IMR-90 (cell line): ENCODE measurements at regions not wholly inside any gene's neighbourhood (a gene's known extent, or its start where the extent isn't known, plus 50 kb on each side); places are given as distances from the start of the nearest gene placed in this dataset.

ENCODE experiments used
- ATAC-seq: fragments of 200-7000 bp; cut with Tn5 transposase; 2 replicates; pipeline ENCODE4 v1.9.1; 2020; ENCODE audit warnings: low read depth, mild to moderate bottlenecking, moderate library complexity
- BruUV-seq: library from RNA; stranded (reverse); fragments of 400-500 nt; replicated peaks from 2 replicates; lab custom pipeline; 2021; lab: Mats Ljungman, UMichigan
- CTCF ChIA-PET: fragments of 300-600 bp; formaldehyde crosslinking; extraction: SDS; loops from one replicate; lab custom pipeline; 2021; ENCODE audit warnings: antibody characterized with exemption; lab: Yijun Ruan, JAX
- POLR2A ChIA-PET: fragments of 300-600 bp; sonication (Branson Sonifier 250); formaldehyde crosslinking; loops from one replicate; lab custom pipeline; 2022; ENCODE audit warnings: antibody characterized with exemption; ENCODE audit not compliant: unreplicated experiment; lab: Charles Lee
- DNase-seq: peaks from one replicate; pipeline ENCODE4 v3.0.0; 2013
- H2AFZ ChIP-seq: replicated peaks from 2 replicates; pipeline ENCODE3; 2013; ENCODE audit warnings: low read length, mild to moderate bottlenecking; ENCODE audit not compliant: poor library complexity
- H2AK5ac ChIP-seq: 2 replicates; pipeline ENCODE4 v1.6.1; 2013; ENCODE audit warnings: low read depth, low read length, inconsistent platforms
- H2AK9ac ChIP-seq: replicated peaks from 2 replicates; pipeline ENCODE3; 2013; ENCODE audit warnings: mild to moderate bottlenecking, low read depth, low read length, moderate library complexity; ENCODE audit not compliant: poor library complexity
- H2BK120ac ChIP-seq: 2 replicates; pipeline ENCODE4 v1.6.1; 2013; ENCODE audit warnings: low read depth, low read length, inconsistent platforms
- H2BK15ac ChIP-seq: 3 replicates; pipeline ENCODE4 v1.6.1; 2013; ENCODE audit warnings: low read depth, low read length, inconsistent platforms
- H2BK20ac ChIP-seq: 2 replicates; pipeline ENCODE4 v1.6.1; 2013; ENCODE audit warnings: low read depth, mild to moderate bottlenecking, inconsistent platforms, low read length, moderate library complexity
- H2BK5ac ChIP-seq: 2 replicates; pipeline ENCODE4 v1.6.1; 2013; ENCODE audit warnings: mild to moderate bottlenecking, low read depth, low read length, inconsistent platforms; ENCODE audit not compliant: poor library complexity, severe bottlenecking
- H3K14ac ChIP-seq: replicated peaks from 2 replicates; pipeline ENCODE4 v1.6.1; 2013; ENCODE audit warnings: low read depth, low read length, inconsistent platforms
- H3K18ac ChIP-seq: 2 replicates; pipeline ENCODE4 v1.6.1; 2013; ENCODE audit warnings: low read depth, low read length, control low read depth
- H3K23ac ChIP-seq: 2 replicates; pipeline ENCODE4 v1.6.1; 2013; ENCODE audit warnings: low read depth, low read length, inconsistent platforms
- H3K27ac ChIP-seq: 2 replicates; pipeline ENCODE4 v1.5.1; 2013; ENCODE audit warnings: mild to moderate bottlenecking, control low read depth, low read length; ENCODE audit not compliant: insufficient read depth
- H3K27me3 ChIP-seq: 2 replicates; pipeline ENCODE4 v1.6.1; 2013; ENCODE audit warnings: low read length; ENCODE audit not compliant: control insufficient read depth, insufficient read depth
- H3K36me3 ChIP-seq: 2 replicates; pipeline ENCODE4 v1.6.1; 2013; ENCODE audit warnings: low read length, mixed read lengths; ENCODE audit not compliant: control insufficient read depth, insufficient read depth
- H3K4ac ChIP-seq: 2 replicates; pipeline ENCODE4 v1.6.1; 2013; ENCODE audit warnings: low read depth, low read length, inconsistent platforms
- H3K4me1 ChIP-seq: 2 replicates; pipeline ENCODE4 v1.6.1; 2013; ENCODE audit warnings: low read length, mixed read lengths; ENCODE audit not compliant: control insufficient read depth, insufficient read depth
- H3K4me2 ChIP-seq: 2 replicates; pipeline ENCODE4 v1.6.1; 2013; ENCODE audit warnings: low read depth, mild to moderate bottlenecking, control low read depth, low read length, moderate library complexity
- H3K4me3 ChIP-seq: 2 replicates; pipeline ENCODE4 v1.5.1; 2013; ENCODE audit warnings: low read depth, mild to moderate bottlenecking, control low read depth, low read length, moderate library complexity; ENCODE audit not compliant: insufficient read depth
- H3K56ac ChIP-seq: 2 replicates; pipeline ENCODE4 v1.6.1; 2013; ENCODE audit warnings: low read length, inconsistent platforms; ENCODE audit not compliant: insufficient read depth; ENCODE audit errors: extremely low read depth
- H3K79me1 ChIP-seq, 2 experiments: 2 replicates each; pipeline ENCODE4 v1.6.1; 2013; ENCODE audit warnings: low read length in 2 of 2, inconsistent platforms in 1 of 2, low read depth in 1 of 2
- H3K9ac ChIP-seq: 2 replicates; pipeline ENCODE4 v1.6.1; 2013; ENCODE audit warnings: low read depth, low read length, control low read depth
- H3K9me1 ChIP-seq: 2 replicates; pipeline ENCODE4 v1.6.1; 2013; ENCODE audit warnings: low read length, inconsistent platforms; ENCODE audit not compliant: insufficient read depth
- H3K9me3 ChIP-seq: 2 replicates; pipeline ENCODE4 v1.6.1; 2013; ENCODE audit warnings: low read length; ENCODE audit not compliant: control insufficient read depth, insufficient read depth
- H4K20me1 ChIP-seq: 2 replicates; pipeline ENCODE4 v1.6.1; 2013; ENCODE audit warnings: low read length, inconsistent platforms; ENCODE audit not compliant: insufficient read depth
- H4K5ac ChIP-seq: 2 replicates; pipeline ENCODE4 v1.6.1; 2013; ENCODE audit warnings: mild to moderate bottlenecking, low read depth, low read length, control low read depth
- H4K8ac ChIP-seq, 2 experiments: 2 replicates each; pipeline ENCODE4 v1.6.1; 2013; ENCODE audit warnings: low read depth in 2 of 2, low read length in 2 of 2, control low read depth in 1 of 2, inconsistent platforms in 1 of 2
- H4K91ac ChIP-seq: 2 replicates; pipeline ENCODE4 v1.6.1; 2013; ENCODE audit warnings: low read depth, low read length, inconsistent platforms; ENCODE audit not compliant: insufficient read depth
- CEBPB ChIP-seq: IDR thresholded peaks from 2 replicates; pipeline ENCODE4 v1.6.1; 2012; ENCODE audit warnings: low read depth, low read length, improper control_type of control experiment
- CHD1 ChIP-seq: IDR thresholded peaks from 2 replicates; pipeline ENCODE4 v1.6.1; 2012; ENCODE audit warnings: low read depth, low read length, improper control_type of control experiment
- FOS ChIP-seq: fragments of 150-350 bp; IDR thresholded peaks from 2 replicates; pipeline ENCODE4 v1.6.1; 2016; ENCODE audit warnings: low read depth, low read length
- MAFK ChIP-seq: IDR thresholded peaks from 2 replicates; pipeline ENCODE4 v1.6.1; 2012; ENCODE audit warnings: low read depth, low read length, improper control_type of control experiment
- MAZ ChIP-seq: IDR thresholded peaks from 2 replicates; pipeline ENCODE4 v1.6.1; 2012; ENCODE audit warnings: low read depth, mild to moderate bottlenecking, low read length, improper control_type of control experiment, moderate library complexity, borderline replicate concordance
- MXI1 ChIP-seq: IDR thresholded peaks from 2 replicates; pipeline ENCODE4 v1.6.1; 2012; ENCODE audit warnings: low read depth, mild to moderate bottlenecking, low read length, moderate library complexity, borderline replicate concordance
- NFE2L2 ChIP-seq: fragments of 150-350 bp; IDR thresholded peaks from 2 replicates; pipeline ENCODE4 v1.6.1; 2016; ENCODE audit warnings: low read depth, mild to moderate bottlenecking, low read length
- POLR2A ChIP-seq: IDR thresholded peaks from 2 replicates; pipeline ENCODE4 v1.6.1; 2012; ENCODE audit warnings: mild to moderate bottlenecking, low read depth, low read length
- RAD21 ChIP-seq: IDR thresholded peaks from 2 replicates; pipeline ENCODE4 v1.6.1; 2012; ENCODE audit warnings: low read length, improper control_type of control experiment
- RCOR1 ChIP-seq: IDR thresholded peaks from 2 replicates; pipeline ENCODE4 v1.6.1; 2012; ENCODE audit warnings: mild to moderate bottlenecking, low read length, improper control_type of control experiment; ENCODE audit not compliant: insufficient replicate concordance
- RFX5 ChIP-seq: IDR thresholded peaks from 2 replicates; pipeline ENCODE4 v1.8.0; 2012; ENCODE audit warnings: low read depth, mild to moderate bottlenecking, low read length, moderate library complexity
- WGBS, 2 experiments: methylation state at CpG; one replicate each; pipeline versions ENCODE4 v1.1.5 to v1.1.7; 2013; ENCODE audit warnings: missing lambda C conversion rate in 2 of 2; ENCODE audit not compliant: insufficient read length in 1 of 2; ENCODE audit errors: extremely low coverage in 2 of 2; 5-methylcytosine and 5-hydroxymethylcytosine counted together
- dilution Hi-C: fragments of 300-500 bp; cut with HindIII; formaldehyde crosslinking; loops from one replicate; pipeline ENCODE4 v1.14.3; 2018; ENCODE audit warnings: low sequenced_read_pairs; ENCODE audit not compliant: unreplicated experiment
- in situ Hi-C: fragments of 300-500 bp; cut with MboI; formaldehyde crosslinking; loops from 3 replicates; pipeline ENCODE4 v1.14.3; 2019; ENCODE audit warnings: low sequenced_read_pairs, inconsistent platforms, mixed read lengths
- intact Hi-C: fragments of 100-400 bp; cut with micrococcal nuclease; formaldehyde crosslinking; loops from 2 replicates; pipeline ENCODE4 v1.10.0; 2022
- TF ChIP-seq, protein P1 (sequence below): fragments of 150-350 bp; IDR thresholded peaks from 2 replicates; pipeline ENCODE4 v1.6.1; 2017; ENCODE audit warnings: mild to moderate bottlenecking, antibody characterized with exemption, low read length, low read depth
- TF ChIP-seq, protein P2 (sequence below): conservative IDR thresholded peaks from 2 replicates; pipeline ENCODE4 v1.5.1; 2012; ENCODE audit warnings: mild to moderate bottlenecking, low read depth, low read length, improper control_type of control experiment
- TF ChIP-seq, protein P3 (sequence below): fragments of 150-350 bp; IDR thresholded peaks from 2 replicates; pipeline ENCODE4 v1.6.1; 2016; ENCODE audit warnings: low read depth, mild to moderate bottlenecking, low read length, moderate library complexity, borderline replicate concordance

DNA sequence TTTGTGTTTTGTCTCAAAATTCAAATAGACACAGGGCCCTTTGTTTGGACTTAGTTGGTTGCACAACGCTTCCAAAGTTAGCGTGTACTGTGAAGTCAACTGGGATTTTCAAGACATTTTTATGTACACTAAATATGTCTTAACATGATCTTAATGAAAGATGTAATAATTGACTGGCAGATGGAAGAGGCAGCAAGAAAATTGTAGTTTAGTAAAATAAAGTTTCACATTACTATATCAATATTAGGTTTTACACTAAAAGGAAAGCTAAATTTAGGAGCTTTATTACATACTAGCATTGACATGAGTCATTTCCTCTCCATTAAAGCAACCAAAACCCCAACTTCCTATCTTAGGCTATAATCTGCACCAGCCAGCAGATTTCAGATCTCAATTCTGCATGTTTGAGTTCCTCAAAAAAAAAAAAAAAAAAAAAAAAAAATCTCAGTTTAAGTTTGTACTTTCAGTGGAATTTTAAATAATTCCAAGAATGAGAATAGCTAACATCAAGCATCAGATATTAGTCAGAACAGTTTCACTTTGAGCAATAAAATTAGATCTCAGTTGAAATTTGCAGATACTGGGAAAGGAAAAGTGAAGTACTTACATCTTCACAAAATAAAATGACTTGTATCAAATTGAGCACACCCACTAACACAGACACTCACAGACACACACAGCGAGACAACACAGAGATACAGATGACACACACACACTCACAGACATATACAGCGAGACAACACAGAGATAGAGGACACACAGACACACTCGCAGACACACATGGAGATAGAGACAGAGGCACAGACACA is 346.6 kb upstream of the KLF6 start:
- peak overlapping the region; percentile 90 for H2AK5ac ChIP-seq
- H3K9me3 ChIP-seq: peaks cover 3% of the 10 kb centered on the region; the same call in 1 of the 2 replicates
- peak overlapping the region; percentile 76 for H3K27ac ChIP-seq
- H2AFZ ChIP-seq: peak overlapping the region; percentile 85
- H4K5ac ChIP-seq: peak overlapping the region; percentile 70
- peak overlapping the region; percentile 98 for H3K4ac ChIP-seq
- no peaks in the 10 kb centered on the region for H3K27me3 ChIP-seq
- H2BK120ac ChIP-seq: peak overlapping the region; percentile 99
- H3K79me1 ChIP-seq: peaks cover 0 to 11% of the 10 kb centered on the region in 2 experiments; a peak in 1 of 4 replicates
- peak overlapping the region; percentile 92; the same call in 2 of the 3 replicates for H2BK15ac ChIP-seq
- H3K4me2 ChIP-seq: peak overlapping the region; percentile 70
- ChIA-PET CTCF (interaction anchor here (0.5 kb wide), 1 partner anchor 342 kb away, joined by 3 read pairs; no protein-coding TSS in a partner anchor), POLR2A (interaction anchor here (0.9 kb wide), 1 partner anchor 9 kb away, joined by 3 read pairs; no protein-coding TSS in a partner anchor)
- in situ Hi-C loops (no loop called here), intact Hi-C loops (loop anchor here (5.0 kb wide), 1 partner anchor 349 kb away; no protein-coding TSS in a partner anchor), dilution Hi-C loops (no loop called here)
- H3K23ac ChIP-seq: peak overlapping the region; percentile 95
- WGBS, 2 experiments: no CpG with 5 or more reads among the region's 5 CpGs
- H3K4me1 ChIP-seq: peaks cover 8% of the 10 kb centered on the region
- TF ChIP-seq, protein P1, sequence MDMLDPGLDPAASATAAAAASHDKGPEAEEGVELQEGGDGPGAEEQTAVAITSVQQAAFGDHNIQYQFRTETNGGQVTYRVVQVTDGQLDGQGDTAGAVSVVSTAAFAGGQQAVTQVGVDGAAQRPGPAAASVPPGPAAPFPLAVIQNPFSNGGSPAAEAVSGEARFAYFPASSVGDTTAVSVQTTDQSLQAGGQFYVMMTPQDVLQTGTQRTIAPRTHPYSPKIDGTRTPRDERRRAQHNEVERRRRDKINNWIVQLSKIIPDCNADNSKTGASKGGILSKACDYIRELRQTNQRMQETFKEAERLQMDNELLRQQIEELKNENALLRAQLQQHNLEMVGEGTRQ: no peak
- TF ChIP-seq, protein P2, sequence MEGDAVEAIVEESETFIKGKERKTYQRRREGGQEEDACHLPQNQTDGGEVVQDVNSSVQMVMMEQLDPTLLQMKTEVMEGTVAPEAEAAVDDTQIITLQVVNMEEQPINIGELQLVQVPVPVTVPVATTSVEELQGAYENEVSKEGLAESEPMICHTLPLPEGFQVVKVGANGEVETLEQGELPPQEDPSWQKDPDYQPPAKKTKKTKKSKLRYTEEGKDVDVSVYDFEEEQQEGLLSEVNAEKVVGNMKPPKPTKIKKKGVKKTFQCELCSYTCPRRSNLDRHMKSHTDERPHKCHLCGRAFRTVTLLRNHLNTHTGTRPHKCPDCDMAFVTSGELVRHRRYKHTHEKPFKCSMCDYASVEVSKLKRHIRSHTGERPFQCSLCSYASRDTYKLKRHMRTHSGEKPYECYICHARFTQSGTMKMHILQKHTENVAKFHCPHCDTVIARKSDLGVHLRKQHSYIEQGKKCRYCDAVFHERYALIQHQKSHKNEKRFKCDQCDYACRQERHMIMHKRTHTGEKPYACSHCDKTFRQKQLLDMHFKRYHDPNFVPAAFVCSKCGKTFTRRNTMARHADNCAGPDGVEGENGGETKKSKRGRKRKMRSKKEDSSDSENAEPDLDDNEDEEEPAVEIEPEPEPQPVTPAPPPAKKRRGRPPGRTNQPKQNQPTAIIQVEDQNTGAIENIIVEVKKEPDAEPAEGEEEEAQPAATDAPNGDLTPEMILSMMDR: no peak
- TF ChIP-seq CEBPB (peak; percentile 88), MXI1 (no peak), FOS (peak; percentile 68; the same call in 1 of the 2 replicates), RFX5 (no peak), RAD21 (no peak), NFE2L2 (no peak), RCOR1 (no peak), CHD1 (no peak), POLR2A (no peak), MAFK (peak; percentile 78), MAZ (no peak)
- TF ChIP-seq, protein P3, sequence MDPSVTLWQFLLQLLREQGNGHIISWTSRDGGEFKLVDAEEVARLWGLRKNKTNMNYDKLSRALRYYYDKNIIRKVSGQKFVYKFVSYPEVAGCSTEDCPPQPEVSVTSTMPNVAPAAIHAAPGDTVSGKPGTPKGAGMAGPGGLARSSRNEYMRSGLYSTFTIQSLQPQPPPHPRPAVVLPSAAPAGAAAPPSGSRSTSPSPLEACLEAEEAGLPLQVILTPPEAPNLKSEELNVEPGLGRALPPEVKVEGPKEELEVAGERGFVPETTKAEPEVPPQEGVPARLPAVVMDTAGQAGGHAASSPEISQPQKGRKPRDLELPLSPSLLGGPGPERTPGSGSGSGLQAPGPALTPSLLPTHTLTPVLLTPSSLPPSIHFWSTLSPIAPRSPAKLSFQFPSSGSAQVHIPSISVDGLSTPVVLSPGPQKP: no peak
- ATAC-seq (peak; percentile 95), DNase-seq (peak; percentile 93)
- H4K8ac ChIP-seq: peak overlapping the region; percentile 40 to 97
- H3K9me1 ChIP-seq: peaks cover 10% of the 10 kb centered on the region
- peak overlapping the region; percentile 51; the same call in 1 of the 2 replicates for H3K9ac ChIP-seq
- H3K56ac ChIP-seq: peak overlapping the region; percentile 50
- no peaks in the 10 kb centered on the region for H4K20me1 ChIP-seq
- peak overlapping the region; percentile 84 for H2BK5ac ChIP-seq
- peak overlapping the region; percentile 100 for H2BK20ac ChIP-seq
- H3K14ac ChIP-seq: peak overlapping the region; percentile 99
- no peaks in the 10 kb centered on the region for H3K36me3 ChIP-seq
- peak overlapping the region; percentile 87 for H4K91ac ChIP-seq
- peak overlapping the region; percentile 1 for H2AK9ac ChIP-seq
- no TSS peak for BruUV-seq
- H3K4me3 ChIP-seq: no peak overlapping the region
- H3K18ac ChIP-seq: peak overlapping the region; percentile 99
